ENCODE measurements at regions not wholly inside any gene's neighbourhood (a gene's known extent, or its start where the extent isn't known, plus 50 kb on each side); places are given as distances from the start of the nearest gene placed in this dataset.

- no peak for TF ChIP-seq CTCF (IDR thresholded peaks at IDR 0.05; ENCODE audit: control insufficient read depth, insufficient read depth, low read depth, low read length, missing control alignments)
- H3K4me3 ChIP-seq (ENCODE audit: control insufficient read depth, low read depth, low read length): no peak overlapping the region
- DNase-seq (ENCODE audit: low read depth): no peak
Observed at GRCh38 chr3:117761703-117762620, 1052.4 kb downstream of the TUSC7 start.

GRCh38 chr3:117762621-117763037 is 1053.0 kb downstream of the TUSC7 start:
- no peak overlapping the region for H3K4me3 ChIP-seq (ENCODE audit: control insufficient read depth, low read depth, low read length)
- no peak for TF ChIP-seq CTCF (IDR thresholded peaks at IDR 0.05; ENCODE audit: control insufficient read depth, insufficient read depth, low read depth, low read length, missing control alignments)
- no peak for DNase-seq (ENCODE audit: low read depth)

GRCh38 chr3:117763561-117763960 is 1054.0 kb downstream of the TUSC7 start:
- no peak overlapping the region for H3K4me3 ChIP-seq (ENCODE audit: control insufficient read depth, low read depth, low read length)
- TF ChIP-seq CTCF (IDR thresholded peaks at IDR 0.05; ENCODE audit: control insufficient read depth, insufficient read depth, low read depth, low read length, missing control alignments): no peak
- no peak for DNase-seq (ENCODE audit: low read depth)

- no peak overlapping the region for H3K4me3 ChIP-seq (ENCODE audit: control insufficient read depth, low read depth, low read length)
- no peak for TF ChIP-seq CTCF (IDR thresholded peaks at IDR 0.05; ENCODE audit: control insufficient read depth, insufficient read depth, low read depth, low read length, missing control alignments)
- no peak for DNase-seq (ENCODE audit: low read depth)
Observed at GRCh38 chr3:117768581-117768980, 1059.0 kb downstream of the TUSC7 start.

- TF ChIP-seq CTCF (IDR thresholded peaks at IDR 0.05; ENCODE audit: control insufficient read depth, insufficient read depth, low read depth, low read length, missing control alignments): no peak
- no peak for DNase-seq (ENCODE audit: low read depth)
- no peak overlapping the region for H3K4me3 ChIP-seq (ENCODE audit: control insufficient read depth, low read depth, low read length)
Observed at GRCh38 chr3:117774130-117774529, 1064.6 kb downstream of the TUSC7 start.

GRCh38 chr3:117786349-117786748 is 1076.8 kb downstream of the TUSC7 start:
- no peak for TF ChIP-seq CTCF (IDR thresholded peaks at IDR 0.05; ENCODE audit: control insufficient read depth, insufficient read depth, low read depth, low read length, missing control alignments)
- H3K4me3 ChIP-seq (ENCODE audit: control insufficient read depth, low read depth, low read length): no peak overlapping the region
- no peak for DNase-seq (ENCODE audit: low read depth)
